ENCODE measurements at regions not wholly inside any gene's neighbourhood (a gene's known extent, or its start where the extent isn't known, plus 50 kb on each side); places are given as distances from the start of the nearest gene placed in this dataset.
"Not testable (repeated sequence)": the region's sequence is repeated elsewhere in the genome, so short reads cannot be mapped to it uniquely, and the experiment has no call there.

GRCh38 chr4:137421796-137422195 is 110.5 kb downstream of the PCDH18 start:
- Mint-ChIP-seq H3K4me3 (ENCODE audit: unreplicated experiment) (no peak overlapping the region), H3K27ac (ENCODE audit: unreplicated experiment) (no peak overlapping the region), H3K27me3 (ENCODE audit: unreplicated experiment) (no peaks in the 10 kb centered on the region), H3K9me3 (ENCODE audit: unreplicated experiment) (peaks cover 4% of the 10 kb centered on the region), H3K4me1 (ENCODE audit: low read depth, unreplicated experiment) (no peaks in the 10 kb centered on the region), H3K36me3 (ENCODE audit: unreplicated experiment) (peaks cover 6% of the 10 kb centered on the region)
- TF ChIP-seq CTCF (IDR thresholded peaks at IDR 0.05; ENCODE audit: partially characterized antibody, unreplicated experiment): no peak
- no peak for DNase-seq

- DNase-seq: peak; percentile 51
- no peaks in the 10 kb centered on the region for H3K27me3 Mint-ChIP-seq (ENCODE audit: unreplicated experiment)
- H3K4me1 Mint-ChIP-seq (ENCODE audit: low read depth, unreplicated experiment): no peaks in the 10 kb centered on the region
- H3K9me3 Mint-ChIP-seq (ENCODE audit: unreplicated experiment): peaks cover 4% of the 10 kb centered on the region
- peaks cover 6% of the 10 kb centered on the region for H3K36me3 Mint-ChIP-seq (ENCODE audit: unreplicated experiment)
- no peak overlapping the region for H3K4me3 Mint-ChIP-seq (ENCODE audit: unreplicated experiment)
- H3K27ac Mint-ChIP-seq (ENCODE audit: unreplicated experiment): no peak overlapping the region
- no peak for TF ChIP-seq CTCF (IDR thresholded peaks at IDR 0.05; ENCODE audit: partially characterized antibody, unreplicated experiment)
Observed at GRCh38 chr4:137420901-137421396, 111.3 kb downstream of the PCDH18 start.

- H3K27me3 Mint-ChIP-seq (ENCODE audit: unreplicated experiment): no peaks in the 10 kb centered on the region
- peaks cover 2% of the 10 kb centered on the region for H3K9me3 Mint-ChIP-seq (ENCODE audit: unreplicated experiment)
- H3K27ac Mint-ChIP-seq (ENCODE audit: unreplicated experiment): no peak overlapping the region
- no peak for TF ChIP-seq CTCF (IDR thresholded peaks at IDR 0.05; ENCODE audit: partially characterized antibody, unreplicated experiment)
- no peak for DNase-seq
- H3K36me3 Mint-ChIP-seq (ENCODE audit: unreplicated experiment): peaks cover 6% of the 10 kb centered on the region
- H3K4me1 Mint-ChIP-seq (ENCODE audit: low read depth, unreplicated experiment): no peaks in the 10 kb centered on the region
- no peak overlapping the region for H3K4me3 Mint-ChIP-seq (ENCODE audit: unreplicated experiment)
Observed at GRCh38 chr4:137417676-137418075, 114.6 kb downstream of the PCDH18 start.

GRCh38 chr4:137414802-137415201 is 117.5 kb downstream of the PCDH18 start:
- H3K4me1 Mint-ChIP-seq (ENCODE audit: low read depth, unreplicated experiment): no peaks in the 10 kb centered on the region
- H3K27ac Mint-ChIP-seq (ENCODE audit: unreplicated experiment): no peak overlapping the region
- H3K36me3 Mint-ChIP-seq (ENCODE audit: unreplicated experiment): no peaks in the 10 kb centered on the region
- no peak for TF ChIP-seq CTCF (IDR thresholded peaks at IDR 0.05; ENCODE audit: partially characterized antibody, unreplicated experiment)
- no peak for DNase-seq
- H3K4me3 Mint-ChIP-seq (ENCODE audit: unreplicated experiment): no peak overlapping the region
- H3K9me3 Mint-ChIP-seq (ENCODE audit: unreplicated experiment): no peaks in the 10 kb centered on the region
- H3K27me3 Mint-ChIP-seq (ENCODE audit: unreplicated experiment): no peaks in the 10 kb centered on the region

GRCh38 chr4:137408527-137409177 is 123.6 kb downstream of the PCDH18 start:
- Mint-ChIP-seq H3K4me1 (ENCODE audit: low read depth, unreplicated experiment) (no peaks in the 10 kb centered on the region), H3K27ac (ENCODE audit: unreplicated experiment) (no peak overlapping the region), H3K4me3 (ENCODE audit: unreplicated experiment) (no peak overlapping the region), H3K36me3 (ENCODE audit: unreplicated experiment) (no peaks in the 10 kb centered on the region), H3K9me3 (ENCODE audit: unreplicated experiment) (no peaks in the 10 kb centered on the region), H3K27me3 (ENCODE audit: unreplicated experiment) (no peaks in the 10 kb centered on the region)
- no peak for TF ChIP-seq CTCF (IDR thresholded peaks at IDR 0.05; ENCODE audit: partially characterized antibody, unreplicated experiment)
- no peak for DNase-seq

GRCh38 chr4:137405833-137406232 is 126.5 kb downstream of the PCDH18 start:
- H3K9me3 Mint-ChIP-seq (ENCODE audit: unreplicated experiment); H3K27ac Mint-ChIP-seq (ENCODE audit: unreplicated experiment); H3K4me3 Mint-ChIP-seq (ENCODE audit: unreplicated experiment); H3K27me3 Mint-ChIP-seq (ENCODE audit: unreplicated experiment); H3K4me1 Mint-ChIP-seq (ENCODE audit: low read depth, unreplicated experiment); H3K36me3 Mint-ChIP-seq (ENCODE audit: unreplicated experiment); DNase-seq: not testable (repeated sequence)

Measured in glutamatergic neuron (in vitro differentiated cells).